Lower leg skin (tissue), 4 donors: ENCODE measurements at regions not wholly inside any gene's neighbourhood (a gene's known extent, or its start where the extent isn't known, plus 50 kb on each side); places are given as distances from the start of the nearest gene placed in this dataset.

Source experiments
- DNase-seq, 2 donors: peaks; one replicate each; pipeline ENCODE4 v3.0.0-alpha.2; 2019; ENCODE audit warnings: low spot score in 2 of 2
- H3K4me3 ChIP-seq: fragments of 200-600 bp; sonication (generic); 2 replicates; pipeline ENCODE4 v1.5.1; 2017; ENCODE audit warnings: mild to moderate bottlenecking, low read depth; ENCODE audit not compliant: poor library complexity, severe bottlenecking
- POLR2A ChIP-seq, 2 donors: fragments of 450-650 bp; IDR thresholded peaks; one replicate each; pipeline ENCODE4 v1.6.1; 2016 to 2017; ENCODE audit warnings: antibody characterized with exemption in 2 of 2, mild to moderate bottlenecking in 1 of 2, moderate library complexity in 1 of 2
- WGBS, 2 donors: methylation state at CpG; one replicate each; pipeline ENCODE4 v1.1.5; 2018; 5-methylcytosine and 5-hydroxymethylcytosine counted together
- intact Hi-C: fragments of 100-400 bp; cut with DNase I; formaldehyde crosslinking; loops from one replicate; pipeline ENCODE4 v1.15.0; 2023; ENCODE audit warnings: low total_unique reads
- TF ChIP-seq, protein P1 (sequence below), 3 donors: fragments of 450-650 bp; IDR thresholded peaks; one replicate each; pipeline ENCODE4 v1.5.1; 2016; ENCODE audit warnings: antibody characterized with exemption in 3 of 3, mild to moderate bottlenecking in 3 of 3, moderate library complexity in 2 of 3

- H3K4me3 ChIP-seq: no peak overlapping the region
- intact Hi-C loops: no loop called here
- WGBS, 2 donors: 66 to 76% methylated on average over 2 of the region's 2 CpGs
- TF ChIP-seq POLR2A (IDR thresholded peaks at IDR 0.05): no peak
- TF ChIP-seq, protein P1, sequence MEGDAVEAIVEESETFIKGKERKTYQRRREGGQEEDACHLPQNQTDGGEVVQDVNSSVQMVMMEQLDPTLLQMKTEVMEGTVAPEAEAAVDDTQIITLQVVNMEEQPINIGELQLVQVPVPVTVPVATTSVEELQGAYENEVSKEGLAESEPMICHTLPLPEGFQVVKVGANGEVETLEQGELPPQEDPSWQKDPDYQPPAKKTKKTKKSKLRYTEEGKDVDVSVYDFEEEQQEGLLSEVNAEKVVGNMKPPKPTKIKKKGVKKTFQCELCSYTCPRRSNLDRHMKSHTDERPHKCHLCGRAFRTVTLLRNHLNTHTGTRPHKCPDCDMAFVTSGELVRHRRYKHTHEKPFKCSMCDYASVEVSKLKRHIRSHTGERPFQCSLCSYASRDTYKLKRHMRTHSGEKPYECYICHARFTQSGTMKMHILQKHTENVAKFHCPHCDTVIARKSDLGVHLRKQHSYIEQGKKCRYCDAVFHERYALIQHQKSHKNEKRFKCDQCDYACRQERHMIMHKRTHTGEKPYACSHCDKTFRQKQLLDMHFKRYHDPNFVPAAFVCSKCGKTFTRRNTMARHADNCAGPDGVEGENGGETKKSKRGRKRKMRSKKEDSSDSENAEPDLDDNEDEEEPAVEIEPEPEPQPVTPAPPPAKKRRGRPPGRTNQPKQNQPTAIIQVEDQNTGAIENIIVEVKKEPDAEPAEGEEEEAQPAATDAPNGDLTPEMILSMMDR (IDR thresholded peaks at IDR 0.05): no peak
- DNase-seq: no peak
Measured at GRCh38 chr11:129591527-129591926, 215.9 kb downstream of the BARX2 start.

- intact Hi-C loops: no loop called here
- 67 to 72% methylated on average over 8 of the region's 8 CpGs for WGBS, 2 donors
- no peak overlapping the region for H3K4me3 ChIP-seq
- TF ChIP-seq, protein P1 (IDR thresholded peaks at IDR 0.05): no peak
- no peak for TF ChIP-seq POLR2A (IDR thresholded peaks at IDR 0.05)
- no peak for DNase-seq
Measured at GRCh38 chr11:129592191-129592590, 216.5 kb downstream of the BARX2 start.

DNA sequence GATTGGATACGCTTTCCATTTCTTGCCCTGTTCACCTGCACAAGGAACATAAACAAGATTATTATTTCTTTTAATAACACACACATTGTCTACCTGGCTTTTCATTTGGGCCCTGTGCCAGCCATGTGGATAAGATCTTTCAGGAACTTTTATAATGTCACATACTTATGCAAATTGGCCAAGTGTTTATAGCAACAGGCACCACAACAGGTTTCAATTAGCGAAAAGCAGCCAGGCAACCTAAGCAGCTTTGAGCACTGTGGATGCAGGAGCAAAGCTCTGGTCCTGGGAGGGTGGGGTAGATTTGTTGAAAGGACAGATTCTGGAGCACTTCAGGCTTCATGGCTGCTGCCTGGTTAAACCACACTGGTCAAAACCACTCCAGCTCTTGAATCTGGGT is 217.4 kb downstream of the BARX2 start:
- intact Hi-C loops: no loop called here
- WGBS, 2 donors: 29 to 51% methylated on average over 2 of the region's 2 CpGs
- DNase-seq: peak in 1 of 2 donors; percentile 75
- H3K4me3 ChIP-seq: no peak overlapping the region
- TF ChIP-seq, protein P1 (IDR thresholded peaks at IDR 0.05): no peak
- no peak for TF ChIP-seq POLR2A (IDR thresholded peaks at IDR 0.05)

GRCh38 chr11:129595038-129595962 is 219.7 kb downstream of the BARX2 start:
- intact Hi-C loops: no loop called here
- no peak for TF ChIP-seq POLR2A (IDR thresholded peaks at IDR 0.05)
- TF ChIP-seq, protein P1 (IDR thresholded peaks at IDR 0.05): no peak
- 41 to 65% methylated on average over 9 of the region's 9 CpGs for WGBS, 2 donors
- H3K4me3 ChIP-seq: no peak overlapping the region
- no peak for DNase-seq

GRCh38 chr11:129596351-129596750 is 219.3 kb upstream of the TMEM45B start:
- 80 to 81% methylated on average over 4 of the region's 4 CpGs for WGBS, 2 donors

More at GRCh38 chr11:129596351-129596750, 219.3 kb upstream of the TMEM45B start:
- TF ChIP-seq, protein P1 (IDR thresholded peaks at IDR 0.05): no peak
- TF ChIP-seq POLR2A (IDR thresholded peaks at IDR 0.05): no peak
- DNase-seq: no peak
- intact Hi-C loops: no loop called here
- no peak overlapping the region for H3K4me3 ChIP-seq
